ENCODE measurements at regions not wholly inside any gene's neighbourhood (a gene's known extent, or its start where the extent isn't known, plus 50 kb on each side); places are given as distances from the start of the nearest gene placed in this dataset.
"Not testable (repeated sequence)": the region's sequence is repeated elsewhere in the genome, so short reads cannot be mapped to it uniquely, and the experiment has no call there.

DNA sequence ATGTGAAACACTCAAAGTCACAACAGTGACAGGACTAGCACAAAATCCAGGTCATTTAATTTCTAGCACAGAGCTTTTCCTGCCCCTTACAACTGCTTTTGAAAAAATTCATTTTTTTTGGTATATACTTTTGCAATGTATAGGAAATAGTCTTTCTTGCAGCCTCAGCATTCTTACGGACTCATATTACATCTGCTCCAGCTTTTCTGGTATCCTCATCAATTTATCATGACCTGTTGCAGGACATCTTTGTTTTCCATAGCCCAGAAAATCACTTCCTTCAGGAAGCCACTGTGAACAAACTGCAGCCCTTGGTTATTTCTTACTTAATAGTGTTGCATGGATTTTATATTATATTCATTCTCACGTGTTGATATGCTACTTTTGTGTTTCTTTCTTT lies 347.9 kb upstream of the MTPN start:
- no peak for DNase-seq (ENCODE audit: low spot score)

DNA sequence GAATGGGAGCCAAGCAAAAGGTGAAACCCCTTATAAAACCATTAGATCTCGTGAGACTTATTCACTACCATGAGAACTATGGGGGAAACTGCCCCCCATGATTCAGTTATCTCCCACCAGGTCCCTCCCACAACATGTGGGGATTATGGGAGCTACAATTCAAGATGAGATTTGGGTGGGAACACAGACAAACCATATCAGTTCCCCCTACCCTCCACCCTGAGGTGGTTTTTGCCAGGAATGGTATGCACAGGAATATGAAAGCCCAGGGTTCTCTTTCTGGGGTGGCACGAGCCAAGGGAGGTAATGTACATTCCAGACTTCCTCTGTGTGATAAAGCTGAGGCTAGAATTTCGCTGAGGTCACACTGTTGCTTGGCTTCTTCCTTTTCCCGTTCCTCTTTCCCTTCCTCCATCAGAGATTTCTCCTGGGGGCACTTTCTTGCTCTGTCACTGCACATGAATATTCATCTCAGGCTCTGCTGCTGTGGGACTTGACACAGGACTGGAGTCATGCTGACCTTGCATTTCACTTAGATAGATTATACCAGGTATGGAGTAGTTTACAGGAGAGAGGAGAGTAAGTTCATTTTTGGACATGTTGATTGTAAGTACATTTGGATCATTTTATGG lies 347.0 kb upstream of the MTPN start:
- DNase-seq (ENCODE audit: low spot score), result no peak

DNA sequence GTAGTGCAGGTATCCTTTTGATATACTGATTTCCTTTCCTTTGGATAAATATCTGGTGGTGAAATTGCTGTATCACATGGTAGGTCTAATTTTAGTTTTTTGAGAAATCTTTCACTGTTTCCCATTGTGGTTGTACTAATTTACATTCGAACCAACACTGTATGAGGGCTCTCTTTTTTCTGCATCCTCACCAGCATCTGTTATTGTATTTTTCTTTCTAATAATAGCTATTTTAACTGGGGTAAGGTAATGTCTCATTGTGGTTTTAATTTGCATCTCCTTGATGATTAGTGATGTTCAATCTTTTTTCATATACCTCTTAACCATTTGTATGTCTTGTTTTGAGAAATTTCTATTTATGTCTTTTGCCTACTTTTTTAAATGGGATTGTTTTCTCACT lies 335.4 kb upstream of the MTPN start:
- DNase-seq (ENCODE audit: low spot score), result no peak

DNA sequence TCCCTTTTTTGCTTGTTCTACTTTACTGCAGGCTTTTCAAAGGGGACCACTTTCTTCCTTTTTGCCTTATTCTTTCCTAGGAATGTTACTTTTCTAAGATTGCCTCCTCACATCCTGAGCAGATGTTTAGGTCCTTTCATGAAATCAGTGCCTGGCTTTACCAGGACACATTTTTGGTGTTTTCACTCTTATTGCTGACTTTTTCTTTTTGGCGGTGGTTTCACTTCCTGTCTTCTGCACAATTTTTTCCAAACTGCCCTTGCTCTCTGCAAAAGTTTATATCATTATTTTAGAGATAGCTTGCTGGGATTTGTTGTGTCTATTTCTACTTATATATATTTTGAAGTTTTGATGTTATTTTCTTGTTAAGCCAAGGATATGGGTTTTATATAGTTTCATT lies 332.2 kb upstream of the MTPN start:
- DNase-seq (ENCODE audit: low spot score), result no peak

DNA sequence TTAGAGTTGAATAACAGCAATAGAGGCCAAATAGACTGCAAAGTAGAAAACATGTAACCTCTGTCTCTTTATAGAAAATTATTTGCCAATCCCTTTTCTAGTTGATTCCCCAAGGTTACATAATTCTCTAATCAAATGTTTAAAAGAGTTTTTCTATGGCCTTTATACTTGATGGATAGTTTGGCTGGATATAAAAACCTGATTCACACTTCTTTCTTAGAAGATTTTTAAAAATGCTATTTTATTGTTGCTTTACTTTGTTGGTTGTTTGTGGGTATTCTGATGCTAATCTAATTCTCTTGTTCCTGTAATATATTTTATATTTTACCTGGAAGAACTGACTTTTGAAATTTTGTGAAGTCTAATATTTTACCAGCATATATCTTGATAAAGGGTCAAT lies 331.1 kb upstream of the MTPN start:
- DNase-seq (ENCODE audit: low spot score), result no peak

DNA sequence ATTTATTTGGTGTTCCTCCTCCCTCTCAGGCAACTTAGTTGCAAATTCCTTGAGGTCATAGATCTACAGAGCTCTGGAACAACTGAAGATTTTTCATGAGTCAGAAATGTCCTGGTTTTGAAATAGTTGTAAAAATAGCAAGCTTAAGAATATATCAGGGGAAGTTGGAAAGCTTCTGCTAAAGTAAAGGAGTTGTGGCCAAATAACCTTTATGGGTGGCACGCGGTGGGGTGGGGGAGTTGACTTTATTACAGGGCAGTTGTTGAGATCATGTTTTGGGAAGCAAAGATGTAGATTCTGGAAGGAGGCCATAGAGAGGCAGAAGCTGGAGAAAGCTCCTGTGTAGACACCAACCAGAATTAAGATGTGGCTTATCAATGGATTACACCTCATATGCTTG lies 326.0 kb upstream of the MTPN start:
- DNase-seq (ENCODE audit: low spot score), result no peak

DNA sequence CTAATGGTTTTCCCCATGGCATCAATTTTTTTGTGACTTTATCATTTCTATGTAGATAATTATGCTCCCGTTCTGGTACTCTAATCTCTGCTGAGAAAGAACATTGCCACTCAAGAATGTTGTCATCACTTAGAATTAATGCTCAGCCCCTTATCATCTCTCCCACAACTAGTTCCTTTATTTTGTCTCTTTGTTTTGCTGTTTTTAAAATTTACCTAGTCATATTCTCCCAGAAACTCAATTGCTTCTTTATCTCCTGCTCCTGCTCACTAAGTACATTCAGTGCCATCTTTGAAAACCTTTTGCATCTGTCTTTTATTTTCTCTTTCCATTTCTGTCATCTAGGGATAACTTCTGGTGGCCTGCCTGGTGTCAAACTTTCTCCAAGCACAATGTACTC lies 324.9 kb upstream of the MTPN start:
- no peak for DNase-seq (ENCODE audit: low spot score)

DNA sequence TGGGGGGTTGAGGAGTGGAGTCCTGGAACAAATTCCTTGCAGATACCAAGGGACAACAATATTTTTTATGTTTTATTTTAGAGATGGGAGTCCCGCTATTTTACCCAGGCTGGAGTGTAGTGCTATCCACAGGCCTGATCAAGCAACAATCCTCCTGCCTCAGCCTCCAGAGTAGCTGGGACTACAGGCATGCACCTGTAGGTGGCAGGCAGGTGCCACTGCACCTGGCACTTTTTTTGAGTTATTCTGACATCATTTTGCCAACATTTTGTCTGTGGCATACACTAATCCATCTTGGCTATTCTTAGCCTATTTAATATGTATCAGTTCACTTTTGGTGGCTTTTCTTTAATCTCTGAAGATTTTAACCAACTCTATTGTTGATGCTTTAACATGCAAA lies 317.8 kb upstream of the MTPN start:
- DNase-seq (ENCODE audit: low spot score), result no peak

DNA sequence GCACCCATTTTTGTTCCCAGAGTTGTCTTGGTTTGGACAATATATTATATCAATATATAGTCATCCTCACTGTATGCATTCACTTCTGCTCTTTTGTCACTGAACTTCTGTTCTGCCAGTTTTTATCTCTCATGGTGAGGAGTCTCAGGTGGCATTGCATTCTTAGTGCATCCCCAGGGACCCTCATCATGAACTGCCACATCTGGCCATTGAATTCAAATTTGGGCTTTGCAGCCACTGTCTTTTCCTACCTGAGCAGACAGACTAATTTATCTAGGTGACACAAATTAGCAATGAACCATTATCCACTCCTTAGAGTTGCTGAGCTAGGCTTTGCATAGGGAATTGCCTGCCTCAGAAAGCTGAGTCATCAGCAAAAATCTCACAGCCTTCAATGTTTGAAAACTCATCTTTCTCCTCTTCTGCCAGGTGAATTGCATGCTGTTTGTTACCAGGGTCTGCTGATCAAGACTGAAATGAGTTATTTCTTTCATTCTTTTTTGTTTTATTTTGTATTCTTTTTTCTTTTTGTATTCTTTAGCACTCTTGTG lies 316.8 kb upstream of the MTPN start:
- DNase-seq (ENCODE audit: low spot score), result no peak

DNA sequence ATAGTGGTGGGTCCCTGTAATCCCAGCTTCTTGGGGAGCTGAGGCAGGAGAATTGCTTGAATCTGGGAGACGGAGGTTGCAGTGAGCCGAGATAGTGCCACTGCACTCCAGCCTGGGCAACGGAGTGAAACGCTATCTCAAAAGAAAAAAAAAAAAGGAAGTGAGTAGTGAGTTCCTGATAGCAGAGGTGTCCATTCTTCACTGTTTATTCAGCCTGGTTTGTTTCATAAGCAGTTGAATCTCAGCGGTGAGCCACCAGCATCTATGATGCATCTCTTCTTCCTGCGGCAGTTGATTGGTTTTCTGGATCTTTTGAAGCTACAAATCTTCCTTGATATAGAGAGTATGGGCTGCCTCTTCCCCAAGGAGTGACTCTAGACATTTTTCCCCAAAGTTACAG lies 316.1 kb upstream of the MTPN start:
- no peak for DNase-seq (ENCODE audit: low spot score)

DNA sequence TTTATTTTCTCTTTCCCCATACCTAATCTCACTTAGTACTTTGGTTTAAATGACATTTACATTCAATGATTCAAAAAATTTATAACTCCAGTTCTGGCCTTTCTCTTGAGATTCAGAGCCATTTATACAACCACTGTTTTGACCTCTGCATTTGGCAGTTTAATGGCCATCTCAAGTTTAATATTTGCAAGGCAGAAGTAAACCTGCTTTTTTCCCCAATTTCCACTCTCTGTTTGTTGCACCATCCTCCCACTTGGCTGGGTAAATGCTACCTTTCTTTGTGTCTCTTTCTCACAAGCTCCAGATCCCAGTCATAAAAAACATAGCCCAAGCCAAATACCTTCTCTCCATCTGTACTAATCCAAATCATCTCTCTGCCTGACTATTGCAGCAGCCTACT lies 315.2 kb upstream of the MTPN start:
- no peak for DNase-seq (ENCODE audit: low spot score)

DNA sequence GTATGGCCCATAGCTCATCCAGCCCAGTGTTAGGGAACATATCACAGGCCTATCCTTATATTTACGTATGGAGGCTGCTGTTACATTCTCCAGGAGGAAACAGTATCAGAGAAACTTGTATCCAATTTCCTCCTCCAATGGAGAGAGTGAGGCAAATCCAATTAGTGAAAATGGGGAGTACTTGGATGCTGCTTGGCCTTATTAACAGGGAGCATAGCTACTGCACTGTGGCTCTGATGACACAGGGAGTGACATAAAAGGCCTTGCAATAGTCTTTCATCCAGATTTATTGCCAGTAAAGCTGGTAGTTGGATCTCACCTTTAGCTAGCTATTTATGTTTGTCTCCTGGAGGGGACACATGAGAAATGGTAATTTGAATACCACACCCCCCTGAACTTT lies 313.2 kb upstream of the MTPN start:
- DNase-seq (ENCODE audit: low spot score), result no peak

DNA sequence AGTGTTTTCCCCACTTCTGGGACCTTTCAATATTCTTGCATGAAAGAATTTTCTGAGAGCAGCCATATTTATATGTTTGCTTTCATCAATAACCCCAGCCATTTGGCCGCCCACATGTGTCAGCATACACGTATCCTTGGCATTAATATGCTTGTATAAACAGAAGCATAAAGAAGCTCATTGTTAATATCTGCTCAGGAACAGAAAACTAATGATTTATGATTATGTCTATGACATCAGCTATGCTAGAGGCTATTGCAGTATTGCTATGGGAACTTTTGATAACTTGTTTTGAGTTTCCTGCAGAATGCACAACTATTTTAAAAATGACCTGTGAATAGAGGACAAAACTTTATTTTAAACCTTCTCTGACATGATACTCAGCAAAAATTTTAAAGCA lies 300.9 kb upstream of the MTPN start:
- DNase-seq (ENCODE audit: low spot score), result no peak

DNA sequence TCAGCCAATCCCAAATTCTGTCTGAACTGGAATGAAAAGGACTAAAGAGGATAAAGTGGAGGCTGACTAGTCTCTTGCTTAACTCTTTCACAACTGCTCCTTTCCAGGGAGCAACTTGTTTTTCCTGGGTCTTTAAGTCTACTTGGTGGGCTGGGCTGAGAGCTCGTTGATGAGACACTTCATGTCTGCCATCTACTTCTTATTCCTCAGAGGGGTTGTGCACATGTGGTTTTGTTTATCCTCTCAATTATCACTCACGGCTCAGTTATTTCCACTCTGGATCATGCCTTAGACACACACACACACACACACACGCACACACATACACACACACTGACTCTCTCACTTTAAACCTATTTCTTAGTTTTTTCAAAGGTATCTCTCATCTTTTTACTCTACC lies 298.6 kb upstream of the MTPN start:
- DNase-seq (ENCODE audit: low spot score), result no peak

DNA sequence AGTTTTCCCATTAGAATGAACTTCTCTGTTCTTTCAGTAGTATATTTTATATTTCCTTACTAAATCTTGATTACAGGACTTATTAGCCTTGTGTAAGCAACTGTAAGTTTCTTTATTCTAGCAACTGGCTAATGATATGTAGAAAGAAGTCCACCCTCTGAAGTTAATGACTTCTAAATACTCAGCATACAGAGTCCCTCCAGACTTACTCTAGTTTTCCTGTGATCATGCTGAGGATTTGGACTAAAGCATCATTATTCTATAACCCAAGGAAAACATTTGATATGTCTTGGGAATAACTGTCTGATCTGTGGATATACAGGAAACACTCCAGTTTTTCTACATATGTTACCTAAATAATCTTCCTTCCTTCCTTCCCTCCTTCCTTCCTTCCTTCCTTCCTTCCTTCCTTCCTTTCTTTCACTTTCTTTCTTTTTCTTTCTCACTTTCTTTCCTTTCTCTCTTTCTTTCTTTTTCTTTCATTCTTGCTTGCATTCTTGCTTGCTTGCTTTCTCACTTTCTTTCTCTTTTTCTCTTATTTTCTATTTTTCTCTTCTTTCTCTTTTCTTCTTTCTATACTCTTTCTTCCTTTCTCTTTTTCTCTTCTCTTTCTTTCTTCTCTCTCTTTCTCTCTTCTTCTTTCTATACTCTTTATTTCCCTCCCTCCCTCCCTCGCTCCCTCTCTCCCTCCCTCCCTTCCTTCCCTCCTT lies 297.6 kb upstream of the MTPN start:
- DNase-seq (ENCODE audit: low spot score), result no peak

DNA sequence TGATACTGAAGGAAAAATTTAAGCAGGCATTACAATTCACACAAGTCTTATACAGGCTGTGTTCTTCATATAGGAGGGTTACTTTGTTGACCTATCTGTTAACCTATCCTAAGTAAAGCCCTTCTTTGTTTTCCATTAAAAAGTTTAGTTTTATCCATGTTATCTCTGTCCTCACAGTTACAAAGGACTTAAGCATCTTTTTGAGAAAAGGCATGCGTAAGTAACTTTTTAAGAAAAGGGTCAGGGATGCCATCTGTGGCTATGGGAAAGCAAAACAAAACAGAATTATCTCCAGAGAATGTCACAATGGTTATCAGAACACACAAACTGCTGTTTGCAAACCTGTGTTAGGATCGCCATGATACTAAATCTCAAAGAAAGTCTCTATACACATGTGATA lies 295.8 kb upstream of the MTPN start:
- DNase-seq (ENCODE audit: low spot score), result no peak

DNA sequence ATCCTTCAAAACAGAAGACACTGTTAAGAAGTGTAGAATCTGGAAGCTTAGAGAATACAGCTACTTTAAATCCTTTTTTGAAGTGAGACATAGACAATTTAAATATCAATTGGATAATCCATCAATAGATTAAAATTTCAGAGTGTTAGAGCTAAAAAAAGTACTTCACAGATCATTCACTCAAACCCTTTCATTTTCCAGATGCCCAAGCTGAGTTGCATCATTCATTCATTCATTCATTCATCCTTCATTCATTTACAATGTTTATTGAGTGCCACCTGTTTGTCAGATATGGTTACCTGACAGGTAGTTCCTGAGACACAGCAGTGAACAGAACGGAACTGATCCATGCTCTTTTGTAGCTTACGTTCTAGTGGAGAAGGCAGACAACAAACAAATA lies 290.7 kb upstream of the MTPN start:
- DNase-seq (ENCODE audit: low spot score), result no peak

DNA sequence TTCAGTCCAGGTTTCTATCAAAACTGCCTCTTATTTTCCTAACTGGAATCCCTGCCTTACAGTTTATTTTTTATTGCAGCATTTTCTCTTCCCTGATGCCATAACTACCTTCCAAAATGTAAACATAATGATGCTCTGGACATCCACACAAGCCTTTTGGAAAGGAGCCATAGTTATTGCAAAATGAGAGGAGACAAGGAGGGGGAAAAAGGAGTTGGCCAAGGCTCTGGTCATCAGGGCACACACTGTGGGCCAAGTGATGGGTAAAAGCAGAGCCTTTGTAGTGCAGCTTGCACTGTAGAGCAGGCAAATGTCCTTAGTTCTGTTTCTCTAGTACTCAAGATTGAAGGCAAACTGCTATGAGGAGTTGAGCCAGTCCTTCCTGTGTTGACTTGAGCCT lies 289.3 kb upstream of the MTPN start:
- DNase-seq (ENCODE audit: low spot score), result no peak

DNA sequence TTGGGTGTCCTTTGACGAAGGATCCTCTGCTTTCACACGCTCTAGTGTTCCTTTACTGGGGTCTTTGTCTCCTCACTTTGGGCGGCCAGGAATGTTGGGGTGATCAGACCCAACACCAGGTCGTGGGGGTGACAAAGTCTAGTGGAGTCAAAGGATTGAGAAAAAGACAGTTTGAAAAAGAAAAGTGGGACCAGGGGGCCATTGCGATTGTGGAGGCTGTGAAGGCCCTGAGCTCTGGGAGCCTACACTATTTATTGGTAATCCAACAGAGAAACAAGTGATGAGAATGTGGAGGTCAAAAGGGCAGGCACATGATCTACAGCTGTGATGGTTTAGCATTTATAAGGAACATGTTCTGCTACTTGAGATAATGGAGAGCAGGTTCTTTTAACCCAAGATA lies 287.1 kb upstream of the MTPN start:
- not testable (repeated sequence) for DNase-seq (ENCODE audit: low spot score)

DNA sequence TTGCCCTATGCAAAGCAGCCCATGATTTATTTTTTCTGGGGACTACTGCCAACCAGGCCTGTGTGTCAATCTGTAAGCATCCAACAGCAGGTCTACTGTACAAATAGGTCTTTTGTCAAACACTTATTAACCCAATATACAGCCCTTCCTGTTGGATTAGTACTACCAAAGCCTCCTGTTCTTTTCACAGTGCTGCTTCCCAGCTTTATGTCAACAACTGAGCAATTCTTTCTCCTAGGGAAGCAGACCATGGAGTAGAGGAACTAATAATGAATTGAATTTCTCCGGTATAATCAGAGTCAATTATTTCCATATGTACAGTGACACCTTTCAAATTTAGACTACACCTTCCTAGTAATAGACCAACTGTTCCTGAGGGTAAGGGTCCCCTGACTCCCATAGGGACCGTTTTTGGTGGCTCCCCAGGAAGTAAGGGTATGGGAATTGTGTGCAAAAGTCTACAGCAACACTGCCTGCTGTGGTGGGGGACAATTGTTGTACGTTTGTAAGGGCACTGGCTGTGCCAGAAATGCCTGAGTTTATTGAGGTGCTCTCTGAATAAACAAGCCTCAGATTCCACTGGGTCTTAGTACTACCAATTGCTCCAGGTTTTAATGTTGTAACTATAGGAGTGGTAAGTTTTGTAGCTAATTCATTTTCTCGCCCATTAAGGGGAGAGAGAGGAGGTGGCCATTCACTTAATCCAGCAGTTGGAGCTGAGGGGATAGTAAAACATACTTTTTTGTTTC lies 286.1 kb upstream of the MTPN start:
- not testable (repeated sequence) for DNase-seq (ENCODE audit: low spot score)

DNA sequence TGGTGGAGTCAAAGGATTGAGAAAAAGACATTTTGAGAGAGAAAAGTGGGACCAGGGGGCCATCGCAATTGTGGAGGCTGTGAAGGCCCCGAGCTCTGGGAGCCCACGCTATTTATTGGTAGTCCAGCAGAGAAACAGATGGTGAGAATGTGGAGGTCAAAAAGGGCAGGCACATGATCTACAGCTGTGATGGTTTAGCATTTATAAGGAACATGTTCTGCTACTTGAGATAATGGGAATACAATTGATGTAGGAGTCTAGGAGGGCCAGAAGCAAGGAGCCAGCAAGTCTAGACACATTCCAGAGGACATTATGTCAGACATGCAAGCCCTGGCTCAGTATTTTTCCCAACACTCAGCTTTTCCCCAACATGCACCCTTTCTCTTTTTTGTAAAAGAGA lies 283.4 kb upstream of the MTPN start:
- not testable (repeated sequence) for DNase-seq (ENCODE audit: low spot score)

DNA sequence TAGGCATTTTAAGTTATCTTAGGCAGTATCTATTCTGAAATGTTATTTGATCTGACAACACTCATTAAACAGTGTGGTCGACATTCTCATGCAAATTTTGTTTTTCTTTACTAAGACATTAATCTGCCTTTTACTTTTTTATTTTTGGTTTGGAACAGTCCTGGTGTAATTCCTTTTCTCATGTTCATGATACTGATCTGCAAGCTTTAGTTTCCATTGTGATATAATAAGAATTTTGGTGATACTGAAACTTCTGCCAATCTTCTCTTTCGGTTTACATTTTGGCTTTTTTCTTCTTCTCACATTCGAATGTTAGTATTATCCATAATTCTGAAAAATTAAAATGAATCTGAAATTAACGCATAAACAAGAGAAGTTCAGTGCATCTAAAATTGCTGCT lies 281.9 kb upstream of the MTPN start:
- no peak for DNase-seq (ENCODE audit: low spot score)

DNA sequence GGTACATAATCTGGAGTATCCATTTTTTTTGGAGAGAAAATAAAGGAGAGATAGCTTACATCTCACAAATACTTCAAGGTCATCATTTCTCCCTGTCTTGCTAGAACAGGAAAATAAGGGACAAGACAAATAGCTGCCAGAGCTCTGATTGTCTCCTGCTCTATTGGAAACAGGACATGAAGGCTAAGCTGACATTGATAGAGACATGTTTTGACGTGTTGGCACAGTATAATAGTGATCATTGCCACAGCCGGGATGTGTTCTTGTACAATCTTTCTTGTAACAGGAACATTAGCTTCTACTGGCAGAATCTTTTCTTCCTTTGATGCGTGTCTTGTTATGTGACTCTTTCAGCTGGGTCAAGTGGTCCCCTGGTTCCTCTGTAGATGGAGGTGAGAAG lies 279.3 kb upstream of the MTPN start:
- no peak for DNase-seq (ENCODE audit: low spot score)
